PC-3 (cell line): ENCODE measurements at regions not wholly inside any gene's neighbourhood (a gene's known extent, or its start where the extent isn't known, plus 50 kb on each side); places are given as distances from the start of the nearest gene placed in this dataset.
A peak's percentile ranks its signal among the peaks of the same experiment; 100 is the strongest.
"Not testable (repeated sequence)": the region's sequence is repeated elsewhere in the genome, so short reads cannot be mapped to it uniquely, and the experiment has no call there.

Experiments used
- ATAC-seq: fragments of 200-7000 bp; cut with Tn5 transposase; 2 replicates; pipeline ENCODE4 v1.9.1; 2020; ENCODE audit warnings: mild to moderate bottlenecking, moderate library complexity
- BruUV-seq: library from RNA; stranded (reverse); fragments of 400-500 nt; replicated peaks from 2 replicates; lab custom pipeline; 2021; lab: Mats Ljungman, UMichigan
- CTCF ChIA-PET: fragments of 300-600 bp; sonication (Branson Sonifier 250); formaldehyde crosslinking; loops from one replicate; lab custom pipeline; 2022; ENCODE audit warnings: antibody characterized with exemption; lab: Charles Lee
- POLR2A ChIA-PET: fragments of 300-600 bp; sonication (Branson Sonifier 250); formaldehyde crosslinking; loops from one replicate; lab custom pipeline; 2022; ENCODE audit warnings: antibody characterized with exemption; ENCODE audit not compliant: unreplicated experiment; lab: Charles Lee
- DNase-seq: peaks from one replicate; pipeline ENCODE4 v3.0.0-alpha.2; 2015
- H2AFZ ChIP-seq: fragments of 300-600 bp; sonication (generic); 2 replicates; pipeline ENCODE4 v1.6.0; 2016; ENCODE audit warnings: antibody characterized with exemption, low read length
- H3F3A ChIP-seq: fragments of 300-600 bp; sonication (generic); one replicate; pipeline ENCODE4 v1.6.0; 2017; ENCODE audit warnings: antibody characterized with exemption, low read length, control low read depth, mild to moderate bottlenecking; ENCODE audit not compliant: unreplicated experiment
- H3K27ac ChIP-seq: fragments of 300-600 bp; sonication (generic); 2 replicates; pipeline ENCODE4 v1.5.1; 2016; ENCODE audit warnings: mild to moderate bottlenecking, low read length
- H3K27me3 ChIP-seq: fragments of 300-600 bp; sonication (generic); 2 replicates; pipeline ENCODE4 v1.6.1; 2016; ENCODE audit warnings: low read length, mixed read lengths
- H3K36me3 ChIP-seq: fragments of 300-600 bp; sonication (generic); 2 replicates; pipeline ENCODE4 v1.6.1; 2016; ENCODE audit warnings: low read depth, mixed run types, low read length, mixed read lengths
- H3K4me1 ChIP-seq: fragments of 300-600 bp; sonication (generic); 2 replicates; pipeline ENCODE4 v1.5.1; 2016; ENCODE audit warnings: low read length; ENCODE audit not compliant: insufficient read depth
- H3K4me2 ChIP-seq: fragments of 300-600 bp; sonication (generic); 2 replicates; pipeline ENCODE4 v1.6.0; 2016; ENCODE audit warnings: low read length
- H3K4me3 ChIP-seq: fragments of 300-600 bp; sonication (generic); 2 replicates; pipeline ENCODE4 v1.5.1; 2016; ENCODE audit warnings: mild to moderate bottlenecking, low read length, mixed read lengths
- H3K79me2 ChIP-seq: fragments of 300-600 bp; sonication (generic); 2 replicates; pipeline ENCODE4 v1.6.1; 2017; ENCODE audit warnings: low read length, mixed read lengths
- H3K9ac ChIP-seq: fragments of 300-600 bp; sonication (generic); 2 replicates; pipeline ENCODE4 v1.6.0; 2016; ENCODE audit warnings: mild to moderate bottlenecking, low read length
- H3K9me2 ChIP-seq: fragments of 300-600 bp; sonication (generic); replicated peaks from 2 replicates; pipeline ENCODE4 v1.6.1; 2016; ENCODE audit warnings: mixed run types, low read length, mixed read lengths
- H3K9me3 ChIP-seq: fragments of 300-600 bp; sonication (generic); 2 replicates; pipeline ENCODE4 v1.6.1; 2016; ENCODE audit warnings: low read length, mixed read lengths
- H4K20me1 ChIP-seq: fragments of 300-600 bp; sonication (generic); 2 replicates; pipeline ENCODE4 v1.6.1; 2016; ENCODE audit warnings: low read length, mixed read lengths
- CTCF ChIP-seq: fragments of 300-600 bp; sonication (generic); conservative IDR thresholded peaks from 2 replicates; pipeline ENCODE4 v1.5.1; 2017; ENCODE audit warnings: antibody characterized with exemption, low read depth, mild to moderate bottlenecking, low read length
- EZH2 ChIP-seq: fragments of 300-600 bp; sonication (generic); IDR thresholded peaks from one replicate; pipeline ENCODE4 v1.6.1; 2017; ENCODE audit warnings: antibody characterized with exemption, mild to moderate bottlenecking, low read length; ENCODE audit not compliant: unreplicated experiment
- EZH2phosphoT487 ChIP-seq: fragments of 300-600 bp; sonication (generic); IDR thresholded peaks from 2 replicates; pipeline ENCODE4 v1.6.1; 2018; ENCODE audit warnings: mild to moderate bottlenecking, antibody characterized with exemption, low read length, borderline replicate concordance
- intact Hi-C: fragments of 100-400 bp; cut with micrococcal nuclease; formaldehyde crosslinking; loops from 2 replicates; pipeline ENCODE4 v1.9.0; 2023

- H3K27me3 ChIP-seq: no peaks in the 10 kb centered on the region
- H4K20me1 ChIP-seq: no peaks in the 10 kb centered on the region
- peaks cover 9% of the 10 kb centered on the region; the same call in 1 of the 2 replicates for H3K4me1 ChIP-seq
- TF ChIP-seq CTCF (no peak), EZH2 (no peak), EZH2phosphoT487 (no peak)
- no peaks in the 10 kb centered on the region for H3F3A ChIP-seq
- no TSS peak for BruUV-seq
- H3K9me2 ChIP-seq: no peaks in the 10 kb centered on the region
- no peaks in the 10 kb centered on the region for H3K79me2 ChIP-seq
- no peak overlapping the region for H3K27ac ChIP-seq
- no peak overlapping the region for H3K9ac ChIP-seq
- H3K4me3 ChIP-seq: no peak overlapping the region
- no peak overlapping the region for H3K4me2 ChIP-seq
- ChIA-PET POLR2A (no interaction called here), CTCF (no interaction called here)
- no peaks in the 10 kb centered on the region for H3K36me3 ChIP-seq
- H3K9me3 ChIP-seq: no peaks in the 10 kb centered on the region
- ATAC-seq (no peak), DNase-seq (no peak)
- no peak overlapping the region for H2AFZ ChIP-seq
- intact Hi-C loops: no loop called here
Observed at GRCh38 chr3:107468782-107469181, 54.0 kb upstream of the BBX start.

GRCh38 chr3:107470496-107470895 is 52.3 kb upstream of the BBX start:
- H3K79me2 ChIP-seq, H3K9me2 ChIP-seq, intact Hi-C loops, H3K4me2 ChIP-seq, ATAC-seq, H3K27me3 ChIP-seq, H3F3A ChIP-seq, BruUV-seq, H4K20me1 ChIP-seq, CTCF ChIA-PET, POLR2A ChIA-PET, H3K9ac ChIP-seq, H3K4me3 ChIP-seq, H3K27ac ChIP-seq, H3K9me3 ChIP-seq, H3K36me3 ChIP-seq, H3K4me1 ChIP-seq: not testable (repeated sequence)
- DNase-seq: peak; percentile 17
- H2AFZ ChIP-seq: peak overlapping the region; percentile 65; the same call in 1 of the 2 replicates
